DMS53 (cell line): ENCODE measurements at regions not wholly inside any gene's neighbourhood (a gene's known extent, or its start where the extent isn't known, plus 50 kb on each side); places are given as distances from the start of the nearest gene placed in this dataset.

ENCODE experiments used
- DNase-seq: peaks from one replicate; lab custom pipeline; 2025; lab: John Stamatoyannopoulos, UW

- no peak for DNase-seq
Measured at GRCh38 chr3:104854468-104854867, 512.2 kb upstream of the ALCAM start.

GRCh38 chr3:104855702-104856101 is 511.0 kb upstream of the ALCAM start:
- no peak for DNase-seq

GRCh38 chr3:104856741-104857140 is 510.0 kb upstream of the ALCAM start:
- no peak for DNase-seq

GRCh38 chr3:104868291-104868690 is 498.4 kb upstream of the ALCAM start:
- DNase-seq: no peak

GRCh38 chr3:104870276-104870675 is 496.4 kb upstream of the ALCAM start:
- no peak for DNase-seq

- DNase-seq: no peak
Measured at GRCh38 chr3:104873331-104873730, 493.4 kb upstream of the ALCAM start.

- DNase-seq: no peak
Measured at GRCh38 chr3:104878395-104878794, 488.3 kb upstream of the ALCAM start.

GRCh38 chr3:104879919-104880318 is 486.8 kb upstream of the ALCAM start:
- no peak for DNase-seq

GRCh38 chr3:104885214-104885814 is 481.4 kb upstream of the ALCAM start:
- no peak for DNase-seq

- DNase-seq: no peak
Measured at GRCh38 chr3:104886220-104886995, 480.3 kb upstream of the ALCAM start.

GRCh38 chr3:104887069-104887468 is 479.6 kb upstream of the ALCAM start:
- no peak for DNase-seq

GRCh38 chr3:104887619-104888018 is 479.1 kb upstream of the ALCAM start:
- DNase-seq: no peak

- no peak for DNase-seq
Measured at GRCh38 chr3:104892044-104892443, 474.7 kb upstream of the ALCAM start.

GRCh38 chr3:104896624-104897023 is 470.1 kb upstream of the ALCAM start:
- DNase-seq: no peak

- no peak for DNase-seq
Measured at GRCh38 chr3:104901396-104901795, 465.3 kb upstream of the ALCAM start.

- no peak for DNase-seq
Measured at GRCh38 chr3:104903064-104903463, 463.6 kb upstream of the ALCAM start.

GRCh38 chr3:104906001-104906639 is 460.6 kb upstream of the ALCAM start:
- DNase-seq: no peak

- no peak for DNase-seq
Measured at GRCh38 chr3:104907507-104907906, 459.2 kb upstream of the ALCAM start.

GRCh38 chr3:104908761-104909160 is 457.9 kb upstream of the ALCAM start:
- DNase-seq: peak; percentile 59

GRCh38 chr3:104909198-104909597 is 457.5 kb upstream of the ALCAM start:
- DNase-seq: peak; percentile 92

GRCh38 chr3:104909721-104910120 is 457.0 kb upstream of the ALCAM start:
- peak; percentile 44 for DNase-seq

GRCh38 chr3:104911376-104911775 is 455.3 kb upstream of the ALCAM start:
- no peak for DNase-seq

- no peak for DNase-seq
Measured at GRCh38 chr3:104916971-104917370, 449.7 kb upstream of the ALCAM start.
